Mesenchymal stem cell (in vitro differentiated cells and primary cell): ENCODE measurements at regions not wholly inside any gene's neighbourhood (a gene's known extent, or its start where the extent isn't known, plus 50 kb on each side); places are given as distances from the start of the nearest gene placed in this dataset.
"Not testable (repeated sequence)": the region's sequence is repeated elsewhere in the genome, so short reads cannot be mapped to it uniquely, and the experiment has no call there.

Experiments used
- DNase-seq: peaks from one replicate; pipeline ENCODE4 v3.0.0-alpha.2; 2013
- H2AFZ ChIP-seq: one replicate; pipeline ENCODE4 v1.6.1; 2013; ENCODE audit warnings: low read depth, mild to moderate bottlenecking, control low read depth, inconsistent platforms, low read length, moderate library complexity
- H2AK5ac ChIP-seq: 2 replicates; pipeline ENCODE4 v1.6.1; 2013; ENCODE audit warnings: low read length, moderate library complexity, mild to moderate bottlenecking, inconsistent platforms; ENCODE audit not compliant: severe bottlenecking
- H2BK120ac ChIP-seq: one replicate; pipeline ENCODE4 v1.6.1; 2013; ENCODE audit warnings: low read depth, mild to moderate bottlenecking, inconsistent platforms, low read length, moderate library complexity
- H2BK12ac ChIP-seq, 2 experiments: one replicate each; pipeline ENCODE4 v1.6.1; 2013; ENCODE audit warnings: inconsistent platforms in 2 of 2, low read length in 2 of 2, mild to moderate bottlenecking in 2 of 2, moderate library complexity in 2 of 2, control low read depth in 1 of 2
- H2BK15ac ChIP-seq: one replicate; pipeline ENCODE4 v1.6.1; 2013; ENCODE audit warnings: mild to moderate bottlenecking, low read depth, inconsistent platforms; ENCODE audit not compliant: poor library complexity, severe bottlenecking
- H2BK5ac ChIP-seq: 2 replicates; pipeline ENCODE4 v1.6.1; 2013; ENCODE audit warnings: low read depth, mild to moderate bottlenecking, low read length, control low read depth, inconsistent platforms; ENCODE audit not compliant: poor library complexity, severe bottlenecking
- H3K14ac ChIP-seq, 2 experiments: one replicate each; pipeline ENCODE4 v1.6.1; 2013; ENCODE audit warnings: inconsistent platforms in 2 of 2, low read length in 2 of 2, control low read depth in 1 of 2, mild to moderate bottlenecking in 1 of 2, moderate library complexity in 1 of 2
- H3K18ac ChIP-seq, 2 experiments: one replicate each; pipeline ENCODE4 v1.6.1; 2013; ENCODE audit warnings: inconsistent platforms in 2 of 2, low read length in 2 of 2, control low read depth in 1 of 2, low read depth in 1 of 2, mild to moderate bottlenecking in 1 of 2
- H3K23ac ChIP-seq, 2 experiments: one replicate each; pipeline ENCODE4 v1.6.1; 2013; ENCODE audit warnings: inconsistent platforms in 2 of 2, low read length in 2 of 2, mild to moderate bottlenecking in 2 of 2, moderate library complexity in 2 of 2, control low read depth in 1 of 2
- H3K27ac ChIP-seq: 2 replicates; pipeline ENCODE4 v1.5.1; 2013; ENCODE audit warnings: mild to moderate bottlenecking, moderate library complexity, low read length, control low read depth, inconsistent platforms; ENCODE audit not compliant: poor library complexity, severe bottlenecking
- H3K27me3 ChIP-seq, 2 experiments: 2 replicates each; pipeline versions ENCODE4 v1.6.1 to v1.7.0; 2013; ENCODE audit warnings: low read length in 2 of 2, mild to moderate bottlenecking in 2 of 2, moderate library complexity in 2 of 2, control low read depth in 1 of 2, inconsistent platforms in 1 of 2; ENCODE audit not compliant: control insufficient read depth in 1 of 2, insufficient read depth in 1 of 2
- H3K36me3 ChIP-seq, 2 experiments: 2 replicates each; pipeline versions ENCODE4 v1.6.1 to v1.7.0; 2013; ENCODE audit warnings: low read length in 2 of 2, control low read depth in 1 of 2, inconsistent platforms in 1 of 2, low read depth in 1 of 2, mild to moderate bottlenecking in 1 of 2; ENCODE audit not compliant: insufficient read depth in 2 of 2, control insufficient read depth in 1 of 2
- H3K4ac ChIP-seq, 2 experiments: one replicate each; pipeline ENCODE4 v1.6.1; 2013; ENCODE audit warnings: inconsistent platforms in 2 of 2, low read length in 2 of 2, mild to moderate bottlenecking in 2 of 2, moderate library complexity in 2 of 2, control low read depth in 1 of 2, low read depth in 1 of 2
- H3K4me1 ChIP-seq: 2 replicates; pipeline ENCODE4 v1.6.1; 2013; ENCODE audit warnings: low read depth, low read length, control low read depth; ENCODE audit not compliant: control insufficient read depth, insufficient read depth
- H3K4me2 ChIP-seq: 2 replicates; pipeline ENCODE4 v1.6.1; 2013; ENCODE audit warnings: low read length, mild to moderate bottlenecking, inconsistent platforms; ENCODE audit not compliant: poor library complexity, severe bottlenecking
- H3K4me3 ChIP-seq, 2 experiments: 2 replicates each; pipeline versions ENCODE4 v1.5.1 to v1.7.0; 2013; ENCODE audit warnings: low read length in 2 of 2, mild to moderate bottlenecking in 2 of 2, control low read depth in 1 of 2, low read depth in 1 of 2; ENCODE audit not compliant: insufficient read depth in 1 of 2
- H3K79me1 ChIP-seq: replicated peaks from 2 replicates; pipeline ENCODE4 v1.6.1; 2013; ENCODE audit warnings: mild to moderate bottlenecking, control low read depth, low read length, inconsistent platforms; ENCODE audit not compliant: poor library complexity, severe bottlenecking
- H3K9ac ChIP-seq: 2 replicates; pipeline ENCODE4 v1.7.0; 2013; ENCODE audit warnings: mild to moderate bottlenecking, low read length, moderate library complexity
- H3K9me3 ChIP-seq: 2 replicates; pipeline ENCODE4 v1.7.0; 2013; ENCODE audit warnings: mild to moderate bottlenecking, low read length; ENCODE audit not compliant: control insufficient read depth
- H4K8ac ChIP-seq: one replicate; pipeline ENCODE4 v1.6.1; 2013; ENCODE audit warnings: inconsistent platforms, mild to moderate bottlenecking, low read length, moderate library complexity
- H4K91ac ChIP-seq: one replicate; pipeline ENCODE4 v1.6.1; 2013; ENCODE audit warnings: mild to moderate bottlenecking, low read length, inconsistent platforms
- WGBS: methylation state at CpG from one replicate; pipeline ENCODE4 v1.1.7; 2013; ENCODE audit warnings: mixed read lengths; 5-methylcytosine and 5-hydroxymethylcytosine counted together

- H3K4me3 ChIP-seq, result no peak overlapping the region
Measured at GRCh38 chr6:115191989-115192388, 849.2 kb upstream of the HS3ST5 start.

GRCh38 chr6:115190534-115190933 lies 847.7 kb upstream of the HS3ST5 start:
- H3K4me3 ChIP-seq, result no peak overlapping the region
- H3K79me1 ChIP-seq, result no peaks in the 10 kb centered on the region
- no peak overlapping the region for H3K27ac ChIP-seq
- no peak overlapping the region for H4K8ac ChIP-seq
- no peak overlapping the region for H3K4me2 ChIP-seq
- WGBS, result no CpG with 5 or more reads among the region's 1 CpG
- no peak overlapping the region for H2BK5ac ChIP-seq
- no peak overlapping the region for H2AK5ac ChIP-seq
- no peak overlapping the region for H3K9ac ChIP-seq
- no peak overlapping the region for H2AFZ ChIP-seq
- peaks cover 6% of the 10 kb centered on the region for H3K9me3 ChIP-seq
- no peak overlapping the region for H3K14ac ChIP-seq
- H4K91ac ChIP-seq, result no peak overlapping the region
- peaks cover 2% of the 10 kb centered on the region for H3K4me1 ChIP-seq
- no peak overlapping the region for H3K23ac ChIP-seq
- no peak overlapping the region for H2BK120ac ChIP-seq
- no peaks in the 10 kb centered on the region for H3K27me3 ChIP-seq
- H2BK12ac ChIP-seq, result no peak overlapping the region
- H3K18ac ChIP-seq, result no peak overlapping the region
- no peak overlapping the region for H2BK15ac ChIP-seq
- no peak overlapping the region for H3K4ac ChIP-seq
- no peaks in the 10 kb centered on the region for H3K36me3 ChIP-seq
- no peak for DNase-seq

More at GRCh38 chr6:115191989-115192388, 849.2 kb upstream of the HS3ST5 start:
- Histone ChIP-seq H3K14ac (no peak overlapping the region), H3K23ac (no peak overlapping the region), H3K27me3 (no peaks in the 10 kb centered on the region), H3K9ac (no peak overlapping the region), H2AK5ac (no peak overlapping the region), H3K36me3 (no peaks in the 10 kb centered on the region), H2BK15ac (no peak overlapping the region), H2BK120ac (no peak overlapping the region), H3K4me1 (peaks cover 2% of the 10 kb centered on the region), H4K8ac (no peak overlapping the region), H4K91ac (no peak overlapping the region), H2AFZ (no peak overlapping the region), H3K4ac (no peak overlapping the region), H2BK12ac (no peak overlapping the region), H3K27ac (no peak overlapping the region), H3K9me3 (peaks cover 6% of the 10 kb centered on the region), H2BK5ac (no peak overlapping the region), H3K79me1 (no peaks in the 10 kb centered on the region), H3K18ac (no peak overlapping the region), H3K4me2 (no peak overlapping the region)
- DNase-seq, result no peak
- 100% methylated on average over 1 of the region's 1 CpG for WGBS

GRCh38 chr6:115175456-115175855 lies 832.6 kb upstream of the HS3ST5 start:
- WGBS, result 87% methylated on average over 13 of the region's 18 CpGs
- not testable (repeated sequence) for H3K4me3 ChIP-seq, H2BK5ac ChIP-seq, H3K4me1 ChIP-seq, H2BK120ac ChIP-seq, DNase-seq, H3K23ac ChIP-seq, H3K36me3 ChIP-seq, H3K4me2 ChIP-seq, H2AFZ ChIP-seq, H3K9me3 ChIP-seq, H3K27me3 ChIP-seq, H2BK12ac ChIP-seq, H3K27ac ChIP-seq, H4K8ac ChIP-seq, H3K14ac ChIP-seq, H3K9ac ChIP-seq, H4K91ac ChIP-seq, H2BK15ac ChIP-seq, H2AK5ac ChIP-seq, H3K4ac ChIP-seq, H3K18ac ChIP-seq, H3K79me1 ChIP-seq

GRCh38 chr6:115165912-115166311 lies 823.1 kb upstream of the HS3ST5 start:
- not testable (repeated sequence) for H3K4me1 ChIP-seq, DNase-seq, H2BK15ac ChIP-seq, H3K9ac ChIP-seq, H3K4me2 ChIP-seq, H2BK120ac ChIP-seq, H4K8ac ChIP-seq, H3K27me3 ChIP-seq, H2BK5ac ChIP-seq, H2BK12ac ChIP-seq, H3K14ac ChIP-seq, H3K9me3 ChIP-seq, H2AK5ac ChIP-seq, H2AFZ ChIP-seq, H4K91ac ChIP-seq, H3K36me3 ChIP-seq, H3K18ac ChIP-seq, H3K79me1 ChIP-seq, H3K4ac ChIP-seq, H3K4me3 ChIP-seq, H3K27ac ChIP-seq, H3K23ac ChIP-seq
- 80% methylated on average over 5 of the region's 5 CpGs for WGBS
